HT-29 (cell line): ENCODE measurements at regions not wholly inside any gene's neighbourhood (a gene's known extent, or its start where the extent isn't known, plus 50 kb on each side); places are given as distances from the start of the nearest gene placed in this dataset.
A peak's percentile ranks its signal among the peaks of the same experiment; 100 is the strongest.
"Not testable (repeated sequence)": the region's sequence is repeated elsewhere in the genome, so short reads cannot be mapped to it uniquely, and the experiment has no call there.

Source experiments
- DNase-seq: peaks from one replicate; pipeline ENCODE4 v3.0.0-alpha.2; 2015; ENCODE audit warnings: low spot score

- DNase-seq, result no peak
Observed at GRCh38 chr15:81825136-81825535, 220.7 kb downstream of the MEX3B start.

GRCh38 chr15:81822587-81822986 is 223.2 kb downstream of the MEX3B start:
- DNase-seq, result not testable (repeated sequence)

GRCh38 chr15:81819924-81820635 is 225.7 kb downstream of the MEX3B start:
- no peak for DNase-seq

GRCh38 chr15:81814882-81815455 is 230.8 kb downstream of the MEX3B start:
- no peak for DNase-seq

GRCh38 chr15:81813215-81813614 is 232.6 kb downstream of the MEX3B start:
- DNase-seq, result peak; percentile 50

- no peak for DNase-seq
Observed at GRCh38 chr15:81812456-81812855, 233.4 kb downstream of the MEX3B start.

GRCh38 chr15:81811736-81812135 is 234.1 kb downstream of the MEX3B start:
- no peak for DNase-seq

GRCh38 chr15:81809543-81809942 is 236.3 kb downstream of the MEX3B start:
- DNase-seq, result peak; percentile 49

- DNase-seq, result no peak
Observed at GRCh38 chr15:81807806-81808205, 238.0 kb downstream of the MEX3B start.

GRCh38 chr15:81807186-81807585 is 238.6 kb downstream of the MEX3B start:
- no peak for DNase-seq

GRCh38 chr15:81795899-81796298 is 249.9 kb downstream of the MEX3B start:
- DNase-seq, result no peak

- no peak for DNase-seq
Observed at GRCh38 chr15:81792646-81793045, 253.2 kb downstream of the MEX3B start.

GRCh38 chr15:81791322-81791721 is 254.5 kb downstream of the MEX3B start:
- not testable (repeated sequence) for DNase-seq

- no peak for DNase-seq
Observed at GRCh38 chr15:81789403-81789802, 256.4 kb downstream of the MEX3B start.

- no peak for DNase-seq
Observed at GRCh38 chr15:81786776-81787175, 259.0 kb downstream of the MEX3B start.

GRCh38 chr15:81785679-81786078 is 260.1 kb downstream of the MEX3B start:
- no peak for DNase-seq

- no peak for DNase-seq
Observed at GRCh38 chr15:81785181-81785580, 260.6 kb downstream of the MEX3B start.

- DNase-seq, result no peak
Observed at GRCh38 chr15:81784751-81785150, 261.1 kb downstream of the MEX3B start.

GRCh38 chr15:81783586-81783985 is 262.2 kb downstream of the MEX3B start:
- no peak for DNase-seq

- DNase-seq, result no peak
Observed at GRCh38 chr15:81783076-81783475, 262.7 kb downstream of the MEX3B start.

- no peak for DNase-seq
Observed at GRCh38 chr15:81781395-81781794, 264.4 kb downstream of the MEX3B start.

- DNase-seq, result no peak
Observed at GRCh38 chr15:81780966-81781365, 264.9 kb downstream of the MEX3B start.

GRCh38 chr15:81779181-81779580 is 266.6 kb downstream of the MEX3B start:
- DNase-seq, result no peak

GRCh38 chr15:81777546-81777945 is 268.3 kb downstream of the MEX3B start:
- no peak for DNase-seq
